ENCODE measurements at regions not wholly inside any gene's neighbourhood (a gene's known extent, or its start where the extent isn't known, plus 50 kb on each side); places are given as distances from the start of the nearest gene placed in this dataset.

DNA sequence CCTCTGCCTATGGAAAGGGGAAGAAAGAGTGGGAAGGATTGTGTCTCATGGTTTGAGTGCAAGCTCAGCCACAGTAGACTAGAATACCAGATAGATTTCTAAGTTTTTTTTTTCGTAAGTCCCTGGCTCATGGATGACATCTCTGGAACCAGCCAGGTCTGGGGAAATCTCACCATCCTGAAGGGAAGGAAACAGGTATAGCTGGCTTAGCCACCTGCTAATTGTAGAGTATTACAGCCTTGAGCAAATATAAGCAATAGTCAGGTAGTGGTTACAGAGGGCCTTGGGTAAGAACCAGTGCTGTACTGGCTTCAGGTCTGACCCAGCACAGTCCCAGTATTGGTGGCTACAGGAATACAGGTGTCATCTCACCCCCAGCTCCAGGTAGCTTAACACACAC, 500.9 kb upstream of the PRMT6 start:
- TF ChIP-seq POLR2A (IDR thresholded peaks at IDR 0.05): no peak
- TF ChIP-seq, protein P1, sequence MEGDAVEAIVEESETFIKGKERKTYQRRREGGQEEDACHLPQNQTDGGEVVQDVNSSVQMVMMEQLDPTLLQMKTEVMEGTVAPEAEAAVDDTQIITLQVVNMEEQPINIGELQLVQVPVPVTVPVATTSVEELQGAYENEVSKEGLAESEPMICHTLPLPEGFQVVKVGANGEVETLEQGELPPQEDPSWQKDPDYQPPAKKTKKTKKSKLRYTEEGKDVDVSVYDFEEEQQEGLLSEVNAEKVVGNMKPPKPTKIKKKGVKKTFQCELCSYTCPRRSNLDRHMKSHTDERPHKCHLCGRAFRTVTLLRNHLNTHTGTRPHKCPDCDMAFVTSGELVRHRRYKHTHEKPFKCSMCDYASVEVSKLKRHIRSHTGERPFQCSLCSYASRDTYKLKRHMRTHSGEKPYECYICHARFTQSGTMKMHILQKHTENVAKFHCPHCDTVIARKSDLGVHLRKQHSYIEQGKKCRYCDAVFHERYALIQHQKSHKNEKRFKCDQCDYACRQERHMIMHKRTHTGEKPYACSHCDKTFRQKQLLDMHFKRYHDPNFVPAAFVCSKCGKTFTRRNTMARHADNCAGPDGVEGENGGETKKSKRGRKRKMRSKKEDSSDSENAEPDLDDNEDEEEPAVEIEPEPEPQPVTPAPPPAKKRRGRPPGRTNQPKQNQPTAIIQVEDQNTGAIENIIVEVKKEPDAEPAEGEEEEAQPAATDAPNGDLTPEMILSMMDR (IDR thresholded peaks at IDR 0.05): no peak
- intact Hi-C loops (cut with DNase I; ENCODE audit: low total_unique reads): no loop called here
- 74 to 84% methylated on average over 1 of the region's 1 CpG for WGBS, 2 donors
- no peak for DNase-seq (ENCODE audit: low spot score in 2 of 2)
- no peak overlapping the region for H3K4me3 ChIP-seq (ENCODE audit: low read depth, poor library complexity, severe bottlenecking)

DNA sequence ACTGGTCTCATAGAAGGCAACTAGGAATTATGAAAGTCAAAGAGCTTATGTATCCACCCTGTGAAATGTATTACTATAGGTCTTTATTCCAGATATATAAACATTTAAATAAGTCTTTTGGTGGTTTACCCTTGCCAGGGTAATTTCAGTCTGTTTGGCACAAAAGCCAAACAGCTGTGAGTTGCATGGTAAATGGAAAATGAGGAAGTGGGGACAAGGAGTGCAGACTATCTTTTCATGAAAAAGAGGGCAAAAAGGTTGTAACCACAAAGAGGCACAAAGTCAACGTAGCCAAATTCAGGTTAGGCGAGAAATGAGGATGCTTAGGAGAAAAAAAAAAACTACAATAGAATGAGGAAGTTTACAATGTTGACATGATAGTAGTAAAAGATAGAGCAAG, 492.3 kb upstream of the PRMT6 start:
- DNase-seq (ENCODE audit: low spot score in 2 of 2): no peak
- no peak overlapping the region for H3K4me3 ChIP-seq (ENCODE audit: low read depth, poor library complexity, severe bottlenecking)
- WGBS, 2 donors: 68 to 77% methylated on average over 2 of the region's 2 CpGs
- intact Hi-C loops (cut with DNase I; ENCODE audit: low total_unique reads): no loop called here
- TF ChIP-seq, protein P1 (IDR thresholded peaks at IDR 0.05): no peak
- no peak for TF ChIP-seq POLR2A (IDR thresholded peaks at IDR 0.05)

DNA sequence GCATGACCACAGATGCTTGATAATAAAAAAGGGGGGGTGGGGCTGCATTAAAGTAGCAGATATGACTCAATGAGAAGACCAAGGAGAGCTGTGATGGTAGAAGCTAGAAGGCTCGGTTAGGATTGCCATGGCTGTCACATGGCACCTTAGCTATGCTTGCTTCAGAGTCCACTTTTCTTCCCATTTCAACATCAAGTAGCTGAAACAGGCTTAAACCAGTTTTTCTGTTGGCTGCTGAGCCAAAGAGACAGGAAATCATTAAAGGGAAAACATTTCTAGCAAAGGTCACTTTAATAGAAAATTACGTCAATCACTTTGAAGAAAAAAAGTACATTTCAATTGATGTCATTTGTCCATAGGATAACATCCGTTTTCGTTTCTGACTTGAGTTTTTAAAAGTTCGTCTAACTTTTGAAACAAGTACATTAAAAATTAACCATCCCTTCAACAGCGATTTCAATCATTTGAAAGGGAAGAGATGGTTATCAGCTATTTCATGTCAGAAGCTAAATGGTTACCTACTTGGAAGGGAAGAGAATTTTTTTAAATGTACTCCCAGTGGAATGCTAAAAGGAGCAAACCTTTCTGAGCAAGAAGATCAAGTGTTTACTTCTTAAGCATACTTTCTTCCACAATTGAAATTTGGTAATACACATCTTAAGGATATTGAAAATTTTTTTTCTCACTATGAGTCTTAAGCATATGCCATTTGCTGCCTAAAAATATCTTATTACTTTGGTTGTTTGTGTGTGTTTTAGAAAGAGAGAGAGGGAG, 488.1 kb upstream of the PRMT6 start:
- 44 to 56% methylated on average over 6 of the region's 6 CpGs for WGBS, 2 donors
- TF ChIP-seq, protein P1 (IDR thresholded peaks at IDR 0.05): no peak
- no peak for TF ChIP-seq POLR2A (IDR thresholded peaks at IDR 0.05)
- intact Hi-C loops (cut with DNase I; ENCODE audit: low total_unique reads): no loop called here
- no peak overlapping the region for H3K4me3 ChIP-seq (ENCODE audit: low read depth, poor library complexity, severe bottlenecking)
- DNase-seq (ENCODE audit: low spot score in 2 of 2): no peak

- no peak for TF ChIP-seq POLR2A (IDR thresholded peaks at IDR 0.05)
- TF ChIP-seq, protein P1 (IDR thresholded peaks at IDR 0.05): no peak
- intact Hi-C loops (cut with DNase I; ENCODE audit: low total_unique reads): no loop called here
- no peak for DNase-seq (ENCODE audit: low spot score in 2 of 2)
- WGBS, 2 donors: 87 to 93% methylated on average over 4 of the region's 4 CpGs
- H3K4me3 ChIP-seq (ENCODE audit: low read depth, poor library complexity, severe bottlenecking): no peak overlapping the region
Observed at GRCh38 chr1:106571109-106571508, 485.4 kb upstream of the PRMT6 start.

DNA sequence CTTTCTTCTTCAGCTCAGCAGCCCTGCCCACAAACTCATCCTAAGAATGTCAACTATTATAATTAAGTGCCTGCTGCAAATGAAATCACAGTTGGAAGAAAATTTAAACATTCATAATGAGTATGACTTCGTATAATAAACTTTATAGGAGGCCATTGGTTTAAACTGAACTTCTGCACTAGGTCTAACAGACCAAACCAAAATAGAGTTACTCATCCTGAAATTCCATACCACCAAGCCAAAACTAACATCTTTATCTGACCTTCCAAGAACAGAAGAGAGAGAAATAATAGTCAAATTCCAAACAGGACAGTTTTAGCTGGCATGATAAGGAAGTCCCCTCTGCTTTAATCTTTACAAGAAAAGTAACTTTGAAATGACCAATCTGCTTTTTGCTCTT, 472.4 kb upstream of the PRMT6 start:
- TF ChIP-seq, protein P1 (IDR thresholded peaks at IDR 0.05): no peak
- TF ChIP-seq POLR2A (IDR thresholded peaks at IDR 0.05): no peak
- intact Hi-C loops (cut with DNase I; ENCODE audit: low total_unique reads): no loop called here
- WGBS, 2 donors: 67 to 68% methylated on average over 1 of the region's 1 CpG
- no peak for DNase-seq (ENCODE audit: low spot score in 2 of 2)
- no peak overlapping the region for H3K4me3 ChIP-seq (ENCODE audit: low read depth, poor library complexity, severe bottlenecking)

- no peak for TF ChIP-seq POLR2A (IDR thresholded peaks at IDR 0.05)
- TF ChIP-seq, protein P1 (IDR thresholded peaks at IDR 0.05): no peak
- intact Hi-C loops (cut with DNase I; ENCODE audit: low total_unique reads): no loop called here
- no peak overlapping the region for H3K4me3 ChIP-seq (ENCODE audit: low read depth, poor library complexity, severe bottlenecking)
- 81 to 92% methylated on average over 4 of the region's 4 CpGs for WGBS, 2 donors
- DNase-seq (ENCODE audit: low spot score in 2 of 2): no peak
Observed at GRCh38 chr1:106584676-106585075, 471.8 kb upstream of the PRMT6 start.
